ENCODE measurements at regions not wholly inside any gene's neighbourhood (a gene's known extent, or its start where the extent isn't known, plus 50 kb on each side); places are given as distances from the start of the nearest gene placed in this dataset.

- CTCF ChIA-PET, result no interaction called here
- Histone ChIP-seq H3K27ac (ENCODE audit: extremely low read depth, low read depth, low read length) (no peak overlapping the region), H3K4me3 (ENCODE audit: low read depth, low read length) (no peak overlapping the region), H3K9me3 (ENCODE audit: control insufficient read depth, insufficient read depth, low read depth, low read length) (no peaks in the 10 kb centered on the region), H3K36me3 (ENCODE audit: control insufficient read depth in 2 of 2, insufficient read depth in 1 of 2, low read length in 2 of 2) (no peaks in the 10 kb centered on the region), H3K4me1 (ENCODE audit: control insufficient read depth, insufficient read depth, low read length) (peaks cover 3% of the 10 kb centered on the region; the same call in 1 of the 2 replicates)
- no peak for TF ChIP-seq ZNF530 (tag by site-specific recombination; IDR thresholded peaks at IDR 0.05; ENCODE audit: low read depth)
- no peak for TF ChIP-seq GLIS2 (tag by site-specific recombination; IDR thresholded peaks at IDR 0.05)
- POLR2A ChIA-PET, result no interaction called here
Observed at GRCh38 chr6:121651420-121651819, 216.0 kb downstream of the GJA1 start.

GRCh38 chr6:121652223-121652622 lies 216.8 kb downstream of the GJA1 start:
- Histone ChIP-seq H3K36me3 (ENCODE audit: control insufficient read depth in 2 of 2, insufficient read depth in 1 of 2, low read length in 2 of 2) (no peaks in the 10 kb centered on the region), H3K9me3 (ENCODE audit: control insufficient read depth, insufficient read depth, low read depth, low read length) (no peaks in the 10 kb centered on the region), H3K4me1 (ENCODE audit: control insufficient read depth, insufficient read depth, low read length) (peaks cover 3% of the 10 kb centered on the region; the same call in 1 of the 2 replicates), H3K27ac (ENCODE audit: extremely low read depth, low read depth, low read length) (no peak overlapping the region), H3K4me3 (ENCODE audit: low read depth, low read length) (no peak overlapping the region)
- CTCF ChIA-PET, result no interaction called here
- no peak for TF ChIP-seq ZFP69B (tag by site-specific recombination; IDR thresholded peaks at IDR 0.05)
- TF ChIP-seq GLIS2 (tag by site-specific recombination; IDR thresholded peaks at IDR 0.05), result no peak
- TF ChIP-seq ZSCAN5A (tag by site-specific recombination; IDR thresholded peaks at IDR 0.05), result no peak
- TF ChIP-seq REPIN1 (tag by site-specific recombination; IDR thresholded peaks at IDR 0.05; ENCODE audit: low read depth), result no peak
- no peak for TF ChIP-seq KLF16 (tag by site-specific recombination; IDR thresholded peaks at IDR 0.05)
- TF ChIP-seq ZNF423 (tag by site-specific recombination; IDR thresholded peaks at IDR 0.05), result no peak
- TF ChIP-seq ZNF114 (tag by site-specific recombination; IDR thresholded peaks at IDR 0.05), result no peak
- TF ChIP-seq ZNF549 (tag by site-specific recombination; IDR thresholded peaks at IDR 0.05), result no peak
- no peak for TF ChIP-seq SP7 (tag by site-specific recombination; IDR thresholded peaks at IDR 0.05)
- TF ChIP-seq ZNF571 (tag by site-specific recombination; IDR thresholded peaks at IDR 0.05), result no peak
- TF ChIP-seq ZNF248 (tag by site-specific recombination; IDR thresholded peaks at IDR 0.05), result no peak
- no peak for TF ChIP-seq ZNF221 (tag by site-specific recombination; IDR thresholded peaks at IDR 0.05; ENCODE audit: borderline replicate concordance)
- TF ChIP-seq ZBTB48 (tag by site-specific recombination; IDR thresholded peaks at IDR 0.05), result no peak
- POLR2A ChIA-PET, result no interaction called here

- peaks cover 3% of the 10 kb centered on the region; the same call in 1 of the 2 replicates for H3K4me1 ChIP-seq (ENCODE audit: control insufficient read depth, insufficient read depth, low read length)
- no peak overlapping the region for H3K27ac ChIP-seq (ENCODE audit: extremely low read depth, low read depth, low read length)
- POLR2A ChIA-PET, result no interaction called here
- CTCF ChIA-PET, result interaction anchor here (0.7 to 1.0 kb wide), 2 partner anchors 36 to 190 kb away, joined by 4 to 5 read pairs; no protein-coding TSS in a partner anchor
- H3K36me3 ChIP-seq (ENCODE audit: control insufficient read depth in 2 of 2, insufficient read depth in 1 of 2, low read length in 2 of 2), result no peaks in the 10 kb centered on the region
- no peak overlapping the region for H3K4me3 ChIP-seq (ENCODE audit: low read depth, low read length)
- TF ChIP-seq ZNF488 (tag by site-specific recombination; IDR thresholded peaks at IDR 0.05) (no peak), PRDM2 (tag by site-specific recombination; IDR thresholded peaks at IDR 0.05; ENCODE audit: borderline replicate concordance) (no peak)
- no peaks in the 10 kb centered on the region for H3K9me3 ChIP-seq (ENCODE audit: control insufficient read depth, insufficient read depth, low read depth, low read length)
Observed at GRCh38 chr6:121652726-121653623, 217.5 kb downstream of the GJA1 start.
